ENCODE measurements at regions not wholly inside any gene's neighbourhood (a gene's known extent, or its start where the extent isn't known, plus 50 kb on each side); places are given as distances from the start of the nearest gene placed in this dataset.
"Not testable (repeated sequence)": the region's sequence is repeated elsewhere in the genome, so short reads cannot be mapped to it uniquely, and the experiment has no call there.

GRCh38 chr15:44817797-44818196, 81.5 kb downstream of the TRIM69 start:
- H3K9ac ChIP-seq (ENCODE audit: low read depth in 1 of 2, low read length in 2 of 2); H3K27me3 ChIP-seq (ENCODE audit: control insufficient read depth in 4 of 4, insufficient read depth in 4 of 4, low read length in 3 of 4); DNase-seq (ENCODE audit: low spot score); H3K27ac ChIP-seq (ENCODE audit: low read depth in 1 of 2, low read length in 2 of 2); H3K36me3 ChIP-seq (ENCODE audit: control insufficient read depth in 4 of 4, insufficient read depth in 3 of 4, low read depth in 1 of 4, low read length in 3 of 4); H3K9me3 ChIP-seq (ENCODE audit: control insufficient read depth in 4 of 4, low read length in 3 of 4); H3K4me3 ChIP-seq (ENCODE audit: low read depth in 1 of 3, low read length in 3 of 3): not testable (repeated sequence)
- WGBS: 85% methylated on average over 8 of the region's 9 CpGs
- H3K4me1 ChIP-seq (ENCODE audit: control insufficient read depth in 4 of 4, insufficient read depth in 4 of 4, low read length in 3 of 4): peaks cover 5 to 23% (median 14%) of the 10 kb centered on the region in 4 donors

GRCh38 chr15:44819331-44819987, 83.1 kb downstream of the TRIM69 start:
- not testable (repeated sequence) for H3K4me3 ChIP-seq (ENCODE audit: low read depth in 1 of 3, low read length in 3 of 3); H3K36me3 ChIP-seq (ENCODE audit: control insufficient read depth in 4 of 4, insufficient read depth in 3 of 4, low read depth in 1 of 4, low read length in 3 of 4); H3K9me3 ChIP-seq (ENCODE audit: control insufficient read depth in 4 of 4, low read length in 3 of 4); H3K9ac ChIP-seq (ENCODE audit: low read depth in 1 of 2, low read length in 2 of 2); DNase-seq (ENCODE audit: low spot score); H3K27me3 ChIP-seq (ENCODE audit: control insufficient read depth in 4 of 4, insufficient read depth in 4 of 4, low read length in 3 of 4)
- WGBS: 54% methylated on average over 8 of the region's 9 CpGs
- Histone ChIP-seq H3K4me1 (ENCODE audit: control insufficient read depth in 4 of 4, insufficient read depth in 4 of 4, low read length in 3 of 4) (peaks cover 0 to 11% (median 9%) of the 10 kb centered on the region in 4 donors), H3K27ac (ENCODE audit: low read depth in 1 of 2, low read length in 2 of 2) (peak overlapping the region; percentile 54 to 77)
- peak in 1 of 2 donors; percentile 32 for TF ChIP-seq HNF4A (conservative IDR thresholded peaks at IDR 0.05)
- peak; percentile 32 for TF ChIP-seq YY1 (IDR thresholded peaks at IDR 0.05)
- peak in 1 of 2 donors; percentile 49 for TF ChIP-seq RXRA (IDR thresholded peaks at IDR 0.05)

DNA sequence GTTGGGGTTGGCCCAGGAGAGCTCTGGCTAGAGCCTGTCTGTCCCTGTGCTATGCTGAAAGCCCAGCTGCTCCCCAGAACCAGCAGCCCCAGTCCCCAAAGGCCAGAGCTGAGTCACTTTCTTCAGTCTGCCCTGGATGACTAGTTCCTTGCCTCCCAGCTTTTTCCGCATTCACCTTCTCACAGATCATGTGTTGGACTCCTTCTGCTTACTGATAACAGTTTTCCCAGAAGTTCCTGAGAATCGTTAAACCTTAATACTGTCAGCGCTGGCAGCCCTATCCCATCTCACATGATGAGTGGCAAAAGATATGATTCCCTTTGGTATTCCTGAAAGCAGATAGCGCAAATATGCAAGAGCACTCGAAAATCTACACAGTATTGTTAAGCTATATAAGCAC, 84.2 kb downstream of the TRIM69 start:
- H3K27ac ChIP-seq (ENCODE audit: low read depth in 1 of 2, low read length in 2 of 2): peak overlapping the region; percentile 54 to 77
- peaks cover 0 to 13% (median 9%) of the 10 kb centered on the region in 4 donors for H3K4me1 ChIP-seq (ENCODE audit: control insufficient read depth in 4 of 4, insufficient read depth in 4 of 4, low read length in 3 of 4)
- 91% methylated on average over 5 of the region's 5 CpGs for WGBS
- H3K36me3 ChIP-seq (ENCODE audit: control insufficient read depth in 4 of 4, insufficient read depth in 3 of 4, low read depth in 1 of 4, low read length in 3 of 4); H3K4me3 ChIP-seq (ENCODE audit: low read depth in 1 of 3, low read length in 3 of 3); H3K9ac ChIP-seq (ENCODE audit: low read depth in 1 of 2, low read length in 2 of 2); H3K9me3 ChIP-seq (ENCODE audit: control insufficient read depth in 4 of 4, low read length in 3 of 4); DNase-seq (ENCODE audit: low spot score); H3K27me3 ChIP-seq (ENCODE audit: control insufficient read depth in 4 of 4, insufficient read depth in 4 of 4, low read length in 3 of 4): not testable (repeated sequence)

GRCh38 chr15:44820967-44821366, 84.6 kb downstream of the TRIM69 start:
- 48% methylated on average over 5 of the region's 5 CpGs for WGBS
- peak overlapping the region in 1 of 2 donors; percentile 54 for H3K27ac ChIP-seq (ENCODE audit: low read depth in 1 of 2, low read length in 2 of 2)

More at GRCh38 chr15:44820967-44821366, 84.6 kb downstream of the TRIM69 start:
- not testable (repeated sequence) for H3K27me3 ChIP-seq (ENCODE audit: control insufficient read depth in 4 of 4, insufficient read depth in 4 of 4, low read length in 3 of 4); H3K4me3 ChIP-seq (ENCODE audit: low read depth in 1 of 3, low read length in 3 of 3); DNase-seq (ENCODE audit: low spot score); H3K9me3 ChIP-seq (ENCODE audit: control insufficient read depth in 4 of 4, low read length in 3 of 4); H3K9ac ChIP-seq (ENCODE audit: low read depth in 1 of 2, low read length in 2 of 2); H3K36me3 ChIP-seq (ENCODE audit: control insufficient read depth in 4 of 4, insufficient read depth in 3 of 4, low read depth in 1 of 4, low read length in 3 of 4)
- TF ChIP-seq RXRA (IDR thresholded peaks at IDR 0.05) (peak in 1 of 2 donors; percentile 71), ZBTB33 (IDR thresholded peaks at IDR 0.05) (peak; percentile 17), HNF4A (conservative IDR thresholded peaks at IDR 0.05) (peak; percentile 10 to 82), MAX (IDR thresholded peaks at IDR 0.05) (peak; percentile 53), YY1 (IDR thresholded peaks at IDR 0.05) (peak; percentile 55)
- peaks cover 0 to 13% (median 9%) of the 10 kb centered on the region in 4 donors for H3K4me1 ChIP-seq (ENCODE audit: control insufficient read depth in 4 of 4, insufficient read depth in 4 of 4, low read length in 3 of 4)

Measured in liver (tissue), 7 donors.